ENCODE measurements at regions not wholly inside any gene's neighbourhood (a gene's known extent, or its start where the extent isn't known, plus 50 kb on each side); places are given as distances from the start of the nearest gene placed in this dataset.

DNA sequence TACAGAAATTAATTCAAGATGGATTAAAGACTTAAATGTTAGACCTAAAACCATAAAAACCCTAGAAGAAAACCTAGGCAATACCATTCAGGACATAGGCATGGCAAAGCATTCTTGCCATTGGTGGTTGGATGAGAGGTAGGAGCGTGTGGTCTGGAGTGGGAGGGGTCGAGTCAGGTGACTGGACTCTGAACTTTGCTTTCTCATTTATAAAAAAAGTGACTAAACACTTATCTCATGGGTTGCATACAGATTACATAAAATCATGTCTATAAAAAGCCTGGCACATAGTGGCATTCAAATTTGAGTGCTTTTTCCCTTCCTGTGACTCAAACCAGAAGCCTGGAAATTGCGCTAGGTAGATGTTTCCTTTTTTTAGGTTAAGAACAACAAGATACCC, 159.7 kb upstream of the SHISA6 start:
- no peak for DNase-seq (ENCODE audit: low read depth, low spot score)

DNA sequence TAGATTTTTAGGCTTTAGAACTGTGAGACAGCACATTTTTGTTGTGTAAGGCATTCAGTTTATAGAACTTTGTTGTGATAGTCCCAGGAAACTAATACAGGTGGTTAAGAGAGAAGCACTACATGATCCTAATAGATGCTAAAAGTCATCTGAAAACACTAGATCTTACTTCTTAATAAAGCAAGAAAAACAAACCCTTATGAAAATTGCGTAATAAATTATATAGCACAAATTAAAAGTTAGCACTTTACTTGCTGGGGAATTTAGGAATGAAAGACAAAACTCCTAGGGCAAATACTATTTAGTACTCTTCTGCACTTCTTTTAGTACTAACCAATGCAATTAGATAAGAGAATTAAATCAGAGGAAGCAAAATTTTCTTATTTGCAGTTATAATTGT, 163.3 kb upstream of the SHISA6 start:
- no peak for DNase-seq (ENCODE audit: low read depth, low spot score)

DNA sequence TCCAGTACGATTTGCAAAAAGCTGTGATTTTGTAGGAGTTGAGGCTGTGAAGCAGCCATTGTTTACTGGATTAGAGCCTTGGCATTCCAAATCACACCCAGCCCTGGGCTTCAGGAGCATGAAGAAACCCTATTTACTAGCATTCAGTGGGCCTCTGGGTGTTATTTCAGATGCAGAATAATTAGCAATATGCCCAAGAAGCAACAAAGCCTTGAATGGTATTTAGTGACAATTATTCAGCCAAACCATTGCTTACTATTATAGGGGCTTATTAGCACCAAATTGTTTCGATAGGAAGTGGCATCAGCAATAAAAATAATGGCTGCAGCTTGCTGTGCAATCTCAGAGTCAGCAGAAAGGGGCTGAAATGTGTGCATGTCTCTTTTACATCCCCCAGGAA, 166.6 kb upstream of the SHISA6 start:
- no peak for DNase-seq (ENCODE audit: low read depth, low spot score)

- DNase-seq (ENCODE audit: low read depth, low spot score) = no peak
Measured at GRCh38 chr17:11056926-11057325, 184.1 kb upstream of the SHISA6 start.

GRCh38 chr17:11053846-11054245, 187.2 kb upstream of the SHISA6 start:
- no peak for DNase-seq (ENCODE audit: low read depth, low spot score)

- no peak for DNase-seq (ENCODE audit: low read depth, low spot score)
Measured at GRCh38 chr17:11049539-11049938, 191.5 kb upstream of the SHISA6 start.

- DNase-seq (ENCODE audit: low read depth, low spot score) = no peak
Measured at GRCh38 chr17:11047228-11047627, 193.8 kb upstream of the SHISA6 start.

DNA sequence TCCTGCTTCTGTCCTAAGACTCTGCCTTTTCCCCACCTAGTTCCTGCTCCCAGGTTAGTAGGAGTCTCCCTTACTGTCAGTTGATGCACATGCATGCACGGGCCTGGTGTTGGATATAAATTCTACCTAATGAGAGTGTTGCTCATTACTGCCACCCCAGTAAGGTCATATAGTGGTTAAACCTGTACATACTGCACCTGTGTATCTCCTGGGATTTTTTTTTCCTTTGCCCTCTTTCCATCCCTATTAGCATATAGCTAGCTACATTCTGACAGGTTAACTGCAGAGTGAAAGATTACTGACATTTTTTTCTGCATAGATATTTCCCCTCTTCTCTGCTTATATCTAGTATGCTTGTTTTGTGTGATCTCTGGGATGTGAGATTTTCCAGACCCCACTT, 201.5 kb upstream of the PIRT start:
- no peak for DNase-seq (ENCODE audit: low read depth, low spot score)

GRCh38 chr17:11035681-11036080, 197.8 kb upstream of the PIRT start:
- no peak for DNase-seq (ENCODE audit: low read depth, low spot score)

DNA sequence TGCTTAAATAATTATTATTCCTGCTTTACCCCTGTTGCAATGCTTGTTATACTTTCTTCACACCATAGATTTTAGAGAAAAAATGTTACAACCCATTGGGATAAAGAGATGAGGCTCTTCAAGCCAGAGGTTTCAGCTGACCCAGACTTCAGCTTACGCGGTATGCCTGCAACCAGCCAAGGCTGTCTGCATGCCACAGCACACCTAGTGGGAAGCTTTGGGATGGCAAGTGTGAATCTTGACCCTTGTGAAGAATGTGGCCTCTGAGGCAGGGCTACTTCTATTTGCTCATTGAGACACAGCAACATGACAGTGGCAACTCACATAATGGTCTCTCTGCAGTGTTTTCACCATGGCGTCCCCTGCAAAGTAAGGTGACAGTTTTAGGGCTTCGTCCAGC, 193.9 kb upstream of the PIRT start:
- DNase-seq (ENCODE audit: low read depth, low spot score) = no peak

DNA sequence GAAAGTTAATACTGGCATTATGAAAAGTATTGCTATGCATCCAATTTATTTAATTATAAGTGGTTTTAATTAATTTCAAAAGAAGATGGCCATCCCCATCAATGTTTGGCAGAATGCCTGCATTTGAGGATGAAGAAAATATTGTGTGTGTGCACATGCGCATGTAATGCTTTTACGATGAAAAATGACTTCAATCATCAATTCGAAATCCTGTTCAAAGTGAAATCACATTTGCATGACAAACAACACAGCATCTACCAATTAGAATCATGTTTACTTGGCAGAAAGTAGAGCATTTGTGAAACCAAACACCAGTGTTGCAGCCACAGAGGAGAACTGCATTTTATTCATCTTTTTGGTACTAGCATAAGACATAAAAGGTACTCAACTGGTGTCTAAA, 191.9 kb upstream of the PIRT start:
- DNase-seq (ENCODE audit: low read depth, low spot score) = no peak

DNA sequence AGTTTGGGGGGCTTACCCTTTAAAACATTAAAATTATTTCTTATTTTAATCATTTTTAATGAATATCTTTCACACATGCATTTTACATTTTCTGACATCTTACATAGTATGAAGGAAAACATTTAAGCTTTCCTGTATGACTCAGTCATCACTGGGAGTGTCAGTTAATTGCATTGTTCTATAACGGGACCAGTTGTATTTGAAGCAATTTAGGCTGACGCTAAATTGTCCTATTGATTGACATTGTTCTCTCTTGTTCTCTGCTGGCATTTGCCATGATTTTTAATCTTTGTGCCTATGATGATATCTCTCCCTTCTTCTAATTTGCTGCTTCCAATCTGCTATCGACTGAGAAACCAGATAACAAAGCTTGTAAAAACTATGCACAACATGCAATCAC, 190.5 kb upstream of the PIRT start:
- DNase-seq (ENCODE audit: low read depth, low spot score) = no peak

DNA sequence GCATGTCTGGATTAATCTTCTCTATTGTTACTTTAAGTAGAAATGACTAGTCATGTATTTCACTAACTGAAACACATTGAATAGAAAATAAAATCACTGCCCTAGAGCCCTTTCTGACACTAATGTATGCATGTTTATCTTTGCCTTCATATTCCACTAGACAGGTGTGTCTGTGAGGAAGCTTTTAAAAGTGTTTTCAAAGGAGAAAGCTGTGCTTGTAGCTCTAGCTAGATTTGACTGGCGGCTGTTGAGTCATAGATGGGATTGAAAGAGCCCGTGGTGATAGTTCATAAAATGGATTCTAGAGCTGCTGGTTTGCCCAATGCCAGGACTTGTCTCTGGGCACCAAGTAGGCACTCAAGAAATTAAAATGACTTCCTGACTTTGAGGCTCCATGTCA, 189.0 kb upstream of the PIRT start:
- no peak for DNase-seq (ENCODE audit: low read depth, low spot score)

DNA sequence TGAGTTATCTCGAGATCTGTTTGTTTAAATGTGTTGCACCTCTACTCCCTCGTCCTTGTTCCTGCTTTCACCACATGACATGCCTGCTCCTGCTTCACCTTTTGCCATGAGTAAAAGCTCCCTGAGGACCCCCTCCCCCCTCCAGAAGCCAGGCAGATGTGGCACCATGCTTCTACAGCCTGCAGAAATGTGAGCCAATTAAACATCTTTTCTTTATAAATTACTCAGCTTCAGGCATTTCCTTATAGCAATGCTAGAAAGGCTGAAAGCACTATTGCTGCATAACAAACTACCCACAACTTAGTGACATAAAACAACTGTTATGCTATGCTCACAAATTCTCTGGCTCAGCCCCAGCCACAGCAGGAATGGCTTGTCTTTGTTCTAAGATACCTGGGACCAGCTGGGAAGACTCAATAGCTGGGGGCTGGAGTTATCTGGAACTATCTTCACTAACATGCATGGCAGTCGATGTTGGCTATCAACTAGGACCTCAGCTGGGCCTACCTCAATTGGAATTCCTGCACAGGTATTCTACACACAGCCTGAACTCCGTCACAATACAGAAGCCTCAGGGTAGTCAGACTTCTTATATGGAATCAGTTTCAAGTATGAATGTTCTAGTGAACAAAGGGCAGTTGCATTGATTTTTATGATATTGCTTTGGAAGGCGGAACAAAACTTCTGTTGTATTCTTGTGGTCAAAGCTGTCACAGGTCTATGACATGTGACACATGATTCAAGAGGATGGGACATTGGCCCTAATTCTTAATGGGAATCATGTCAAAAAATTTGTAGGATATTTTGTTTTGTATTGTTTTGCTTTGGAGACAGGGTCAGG, 186.0 kb upstream of the PIRT start:
- no peak for DNase-seq (ENCODE audit: low read depth, low spot score)

DNA sequence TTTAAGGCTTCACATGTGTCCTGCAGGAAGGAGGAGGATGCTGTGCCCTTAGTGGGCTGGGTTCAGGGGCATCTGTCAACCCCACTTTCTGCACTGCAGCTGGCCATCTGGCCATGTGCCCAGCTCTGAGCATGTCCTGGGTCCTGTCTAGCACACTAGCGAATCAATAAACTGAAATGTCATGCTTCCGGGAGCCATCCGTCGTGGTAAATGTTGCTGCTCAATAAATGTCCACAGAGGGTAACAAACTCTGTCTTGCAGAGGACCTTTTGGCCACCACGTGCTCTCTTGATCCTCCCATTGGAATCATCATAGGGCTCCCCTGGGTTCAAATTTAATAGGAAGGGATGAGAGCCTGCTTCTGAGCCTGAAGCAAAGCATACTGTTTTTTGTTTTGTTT, 168.6 kb upstream of the PIRT start:
- DNase-seq (ENCODE audit: low read depth, low spot score) = no peak

DNA sequence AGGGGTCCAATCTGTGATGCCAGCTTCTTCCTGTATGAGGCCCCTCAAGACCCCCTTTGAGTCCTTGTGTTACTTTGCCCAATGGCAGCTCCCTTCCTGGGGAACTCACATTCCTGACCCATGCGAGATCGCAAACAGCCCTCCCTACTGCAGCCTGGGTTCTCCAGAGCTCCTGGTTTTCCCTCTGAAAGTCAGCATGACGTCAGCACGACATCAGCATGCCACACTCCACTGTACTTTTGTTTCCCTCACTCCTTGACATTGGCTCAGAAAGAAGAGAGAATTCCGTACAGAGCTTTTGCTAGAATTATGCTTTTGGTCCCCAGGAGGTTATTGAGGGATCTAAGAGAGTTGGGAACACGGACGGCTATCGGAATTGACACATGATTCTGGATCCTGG, 168.1 kb upstream of the PIRT start:
- no peak for DNase-seq (ENCODE audit: low read depth, low spot score)

- no peak for DNase-seq (ENCODE audit: low read depth, low spot score)
Measured at GRCh38 chr17:11002417-11002816, 164.5 kb upstream of the PIRT start.

DNA sequence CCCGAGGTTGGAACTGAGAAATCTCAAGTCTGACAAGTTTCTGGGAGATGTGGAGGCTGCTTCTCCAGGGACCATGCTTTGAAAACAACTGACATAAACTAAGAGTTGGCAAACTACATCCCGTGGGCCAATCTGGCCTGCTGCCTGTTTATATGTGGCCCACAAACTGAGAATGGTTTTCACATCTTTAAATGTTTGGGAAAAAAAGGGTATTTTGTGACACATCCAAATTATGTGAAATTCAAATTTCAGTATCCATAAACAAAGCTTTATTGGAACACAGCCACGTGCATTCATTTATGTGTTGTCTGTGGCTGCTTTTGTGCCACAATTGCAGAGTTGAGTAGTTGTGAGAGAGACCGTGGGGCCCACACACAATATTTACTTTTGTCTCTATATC, 163.8 kb upstream of the PIRT start:
- no peak for DNase-seq (ENCODE audit: low read depth, low spot score)

DNA sequence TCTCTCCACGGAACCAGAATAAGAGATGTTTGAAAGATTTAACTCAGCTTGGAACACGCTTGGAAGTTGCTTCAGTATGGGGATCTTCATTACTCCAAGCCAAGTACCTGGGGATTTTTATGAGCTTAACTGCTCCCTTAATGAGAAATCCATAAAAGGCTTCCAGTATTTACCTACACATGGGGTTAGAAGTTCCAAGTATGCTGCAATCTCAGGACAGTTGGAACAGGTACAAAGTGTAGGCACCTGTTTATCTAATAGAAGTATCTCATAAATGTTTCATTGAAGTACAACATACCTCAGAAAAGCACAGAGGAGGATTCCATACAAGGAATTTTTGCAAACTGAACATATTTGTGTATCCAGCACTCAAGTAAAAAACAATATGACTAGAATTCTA, 161.6 kb upstream of the PIRT start:
- DNase-seq (ENCODE audit: low read depth, low spot score) = no peak

- DNase-seq (ENCODE audit: low read depth, low spot score) = no peak
Measured at GRCh38 chr17:10993126-10993525, 155.2 kb upstream of the PIRT start.

GRCh38 chr17:10992106-10992880, 154.4 kb upstream of the PIRT start:
- DNase-seq (ENCODE audit: low read depth, low spot score) = no peak

DNA sequence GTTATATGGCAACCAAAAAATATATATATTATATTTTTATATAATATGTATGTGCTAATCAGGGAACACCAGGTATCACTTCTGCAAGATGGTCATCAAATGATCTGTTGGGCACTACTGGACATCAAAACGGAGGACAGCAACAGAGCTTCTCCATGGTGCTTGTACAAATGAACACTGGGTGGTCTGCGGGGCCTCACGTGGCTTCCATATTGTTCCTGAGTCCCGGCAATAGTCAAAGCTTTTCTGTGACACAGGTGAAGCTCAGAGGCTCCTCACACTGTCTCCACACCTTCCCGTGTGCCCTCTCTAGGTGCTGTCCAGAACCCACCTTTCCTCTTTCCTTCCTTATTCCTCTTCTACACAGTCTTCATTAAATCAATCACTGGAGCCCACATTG, 149.9 kb upstream of the PIRT start:
- no peak for DNase-seq (ENCODE audit: low read depth, low spot score)

DNA sequence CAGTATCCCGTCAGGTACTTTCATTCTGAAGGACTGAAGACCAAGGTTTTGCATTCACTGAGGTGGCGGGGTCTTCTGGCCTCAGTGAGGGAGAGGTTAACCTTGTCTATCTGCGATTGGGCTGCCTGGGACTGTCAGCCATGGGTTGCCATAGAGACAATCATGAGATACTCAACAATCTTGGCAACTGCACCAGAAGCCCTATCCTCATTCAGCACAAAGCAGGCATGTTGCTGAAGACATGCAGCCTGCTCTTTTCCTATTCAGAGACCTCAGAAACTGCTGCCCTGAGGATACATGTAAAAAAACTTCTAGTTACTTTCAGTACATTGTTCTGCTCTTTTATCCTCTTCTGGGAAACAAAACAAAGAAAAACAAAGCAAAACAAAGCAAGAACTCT, 146.3 kb upstream of the PIRT start:
- DNase-seq (ENCODE audit: low read depth, low spot score) = no peak
